GM19438 (cell line): ENCODE measurements at regions not wholly inside any gene's neighbourhood (a gene's known extent, or its start where the extent isn't known, plus 50 kb on each side); places are given as distances from the start of the nearest gene placed in this dataset.

Experiments
- ATAC-seq: cut with Tn5 transposase; IDR thresholded peaks from one replicate; pipeline ENCODE4 v1.9.1; 2021; ENCODE audit warnings: low read depth; ENCODE audit not compliant: unreplicated experiment

- no peak for ATAC-seq
Measured at GRCh38 chrX:137483554-137483953, 82.4 kb upstream of the ZIC3 start.

- ATAC-seq = no peak
Measured at GRCh38 chrX:137482136-137482535, 83.8 kb upstream of the ZIC3 start.

GRCh38 chrX:137479386-137479785, 86.5 kb upstream of the ZIC3 start:
- no peak for ATAC-seq

- no peak for ATAC-seq
Measured at GRCh38 chrX:137441711-137442110, 124.2 kb upstream of the ZIC3 start.

GRCh38 chrX:137432609-137433008, 133.3 kb upstream of the ZIC3 start:
- no peak for ATAC-seq

- no peak for ATAC-seq
Measured at GRCh38 chrX:137431693-137432488, 134.0 kb upstream of the ZIC3 start.

- no peak for ATAC-seq
Measured at GRCh38 chrX:137430984-137431475, 134.9 kb upstream of the ZIC3 start.

- ATAC-seq = no peak
Measured at GRCh38 chrX:137430301-137430700, 135.6 kb upstream of the ZIC3 start.

GRCh38 chrX:137428766-137429591, 136.9 kb upstream of the ZIC3 start:
- no peak for ATAC-seq

- ATAC-seq = no peak
Measured at GRCh38 chrX:137428221-137428661, 137.7 kb upstream of the ZIC3 start.

GRCh38 chrX:137427816-137428215, 138.1 kb upstream of the ZIC3 start:
- no peak for ATAC-seq

GRCh38 chrX:137427426-137427778, 138.5 kb upstream of the ZIC3 start:
- ATAC-seq = no peak

GRCh38 chrX:137426695-137427425, 139.1 kb upstream of the ZIC3 start:
- ATAC-seq = no peak

- ATAC-seq = no peak
Measured at GRCh38 chrX:137425986-137426385, 139.9 kb upstream of the ZIC3 start.

GRCh38 chrX:137425273-137425902, 140.5 kb upstream of the ZIC3 start:
- no peak for ATAC-seq

- no peak for ATAC-seq
Measured at GRCh38 chrX:137424679-137425078, 141.2 kb upstream of the ZIC3 start.

- ATAC-seq = no peak
Measured at GRCh38 chrX:137423241-137423640, 142.7 kb upstream of the ZIC3 start.

- no peak for ATAC-seq
Measured at GRCh38 chrX:137418086-137418485, 147.8 kb upstream of the ZIC3 start.

GRCh38 chrX:137413190-137413589, 152.7 kb upstream of the ZIC3 start:
- no peak for ATAC-seq

- no peak for ATAC-seq
Measured at GRCh38 chrX:137405449-137406140, 160.3 kb upstream of the ZIC3 start.
